Immature natural killer cell (primary cell): ENCODE measurements at regions not wholly inside any gene's neighbourhood (a gene's known extent, or its start where the extent isn't known, plus 50 kb on each side); places are given as distances from the start of the nearest gene placed in this dataset.

Experiments
- DNase-seq, 3 donors: peaks; one replicate each; pipeline ENCODE4 v3.0.0; 2022; ENCODE audit warnings: mixed read lengths in 1 of 3
- H3K27ac Mint-ChIP-seq, 6 donors: one replicate each; pipeline ENCODE4 v1.8.0; 2020; ENCODE audit warnings: mixed read lengths in 6 of 6, mild to moderate bottlenecking in 5 of 6, inconsistent platforms in 4 of 6, moderate library complexity in 3 of 6
- H3K27me3 Mint-ChIP-seq, 3 donors: one replicate each; pipeline ENCODE4 v1.8.0; 2020 to 2021; ENCODE audit warnings: low read depth in 3 of 3, mild to moderate bottlenecking in 3 of 3, mixed read lengths in 3 of 3, moderate library complexity in 3 of 3, inconsistent platforms in 1 of 3
- H3K36me3 Mint-ChIP-seq, 3 donors: one replicate each; pipeline ENCODE4 v1.8.0; 2020; ENCODE audit warnings: mixed read lengths in 3 of 3, inconsistent platforms in 2 of 3, mild to moderate bottlenecking in 2 of 3
- H3K4me1 Mint-ChIP-seq, 2 donors: one replicate each; pipeline ENCODE4 v1.8.0; 2020; ENCODE audit warnings: inconsistent platforms in 2 of 2, mild to moderate bottlenecking in 2 of 2, mixed read lengths in 2 of 2, moderate library complexity in 1 of 2
- H3K4me3 Mint-ChIP-seq, 5 donors: one replicate each; pipeline ENCODE4 v1.8.0; 2020; ENCODE audit warnings: mild to moderate bottlenecking in 5 of 5, mixed read lengths in 5 of 5, inconsistent platforms in 3 of 5, moderate library complexity in 3 of 5
- H3K9me3 Mint-ChIP-seq, 6 donors: one replicate each; pipeline ENCODE4 v1.8.0; 2020; ENCODE audit warnings: mild to moderate bottlenecking in 6 of 6, mixed read lengths in 6 of 6, inconsistent platforms in 4 of 6, moderate library complexity in 3 of 6

- H3K36me3 Mint-ChIP-seq: peaks cover 10 to 30% (median 21%) of the 10 kb centered on the region in 3 donors
- H3K27me3 Mint-ChIP-seq: peaks cover 0 to 5% (median 0%) of the 10 kb centered on the region in 3 donors
- no peak overlapping the region for H3K27ac Mint-ChIP-seq
- no peak overlapping the region for H3K4me3 Mint-ChIP-seq
- DNase-seq: no peak
- peaks cover 15 to 77% (median 51%) of the 10 kb centered on the region in 6 donors for H3K9me3 Mint-ChIP-seq
- no peaks in the 10 kb centered on the region for H3K4me1 Mint-ChIP-seq
These were observed 617.8 kb downstream of the LTN1 start for GRCh38 chr21:28374881-28375280.

DNA sequence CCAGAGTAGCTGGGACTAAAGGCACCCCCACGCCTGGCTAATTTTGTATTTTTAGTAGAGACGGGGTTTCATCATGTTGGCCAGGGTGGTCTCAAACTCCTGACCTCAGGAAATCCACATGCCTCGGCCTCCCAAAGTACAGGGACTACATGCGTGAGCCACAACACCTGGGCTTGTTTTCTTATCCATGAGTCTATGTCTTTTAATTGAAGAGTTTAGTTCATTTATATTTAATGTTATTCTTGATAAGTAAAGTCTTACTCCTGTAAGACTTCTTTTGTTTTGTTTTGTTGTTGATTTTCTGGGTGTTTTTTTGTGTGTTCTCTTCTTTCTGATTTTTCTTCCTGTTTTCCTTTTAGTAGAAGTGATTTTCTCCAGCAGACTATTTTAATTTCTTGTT, 621.0 kb downstream of the LTN1 start:
- Mint-ChIP-seq H3K9me3 (peaks cover 20 to 91% (median 67%) of the 10 kb centered on the region in 6 donors), H3K36me3 (peaks cover 5 to 14% (median 9%) of the 10 kb centered on the region in 3 donors), H3K4me3 (no peak overlapping the region), H3K4me1 (no peaks in the 10 kb centered on the region), H3K27me3 (peaks cover 0 to 2% (median 0%) of the 10 kb centered on the region in 3 donors), H3K27ac (no peak overlapping the region)
- no peak for DNase-seq

DNA sequence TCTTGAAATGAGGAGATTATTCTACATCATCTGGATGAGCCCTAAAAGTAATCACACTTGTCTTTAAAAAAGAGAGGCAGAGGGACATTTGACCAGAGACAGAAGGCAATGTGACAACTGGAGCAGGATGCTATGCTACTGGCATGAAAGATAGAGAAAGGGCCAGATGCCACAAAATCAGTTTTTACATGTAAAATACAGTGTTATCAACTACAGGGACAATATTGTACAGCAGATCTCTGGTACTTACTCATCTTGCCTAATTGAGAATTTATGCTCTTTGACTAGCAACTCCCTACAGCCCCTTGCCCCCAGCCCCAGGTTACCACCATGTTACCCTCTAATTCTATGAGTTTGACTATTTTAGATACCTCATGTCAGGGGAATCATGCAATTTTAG, 633.4 kb downstream of the LTN1 start:
- Mint-ChIP-seq H3K9me3 (no peaks in the 10 kb centered on the region), H3K4me3 (no peak overlapping the region), H3K27me3 (peaks cover 0 to 2% (median 0%) of the 10 kb centered on the region in 3 donors), H3K4me1 (no peaks in the 10 kb centered on the region), H3K27ac (no peak overlapping the region), H3K36me3 (no peaks in the 10 kb centered on the region)
- DNase-seq: no peak

GRCh38 chr21:28358702-28359101, 634.0 kb downstream of the LTN1 start:
- peaks cover 0 to 2% (median 0%) of the 10 kb centered on the region in 3 donors for H3K27me3 Mint-ChIP-seq
- no peaks in the 10 kb centered on the region for H3K9me3 Mint-ChIP-seq
- no peak overlapping the region for H3K27ac Mint-ChIP-seq
- no peak overlapping the region for H3K4me3 Mint-ChIP-seq
- H3K36me3 Mint-ChIP-seq: no peaks in the 10 kb centered on the region
- DNase-seq: no peak
- no peaks in the 10 kb centered on the region for H3K4me1 Mint-ChIP-seq

- H3K27me3 Mint-ChIP-seq: peaks cover 0 to 2% (median 0%) of the 10 kb centered on the region in 3 donors
- no peaks in the 10 kb centered on the region for H3K36me3 Mint-ChIP-seq
- no peak overlapping the region for H3K27ac Mint-ChIP-seq
- H3K4me3 Mint-ChIP-seq: no peak overlapping the region
- H3K9me3 Mint-ChIP-seq: peaks cover 0 to 4% (median 0%) of the 10 kb centered on the region in 6 donors
- no peak for DNase-seq
- H3K4me1 Mint-ChIP-seq: no peaks in the 10 kb centered on the region
These were observed 634.5 kb downstream of the LTN1 start for GRCh38 chr21:28358170-28358569.

GRCh38 chr21:28357743-28358142, 634.9 kb downstream of the LTN1 start:
- Mint-ChIP-seq H3K4me3 (no peak overlapping the region), H3K36me3 (no peaks in the 10 kb centered on the region), H3K27ac (no peak overlapping the region)

GRCh38 chr21:28356422-28356821, 636.3 kb downstream of the LTN1 start:
- DNase-seq: no peak
- H3K36me3 Mint-ChIP-seq: no peaks in the 10 kb centered on the region
- H3K4me3 Mint-ChIP-seq: no peak overlapping the region
- H3K27ac Mint-ChIP-seq: no peak overlapping the region
- peaks cover 0 to 2% (median 0%) of the 10 kb centered on the region in 3 donors for H3K27me3 Mint-ChIP-seq
- peaks cover 0 to 4% (median 2%) of the 10 kb centered on the region in 6 donors for H3K9me3 Mint-ChIP-seq
- no peaks in the 10 kb centered on the region for H3K4me1 Mint-ChIP-seq

More at GRCh38 chr21:28357743-28358142, 634.9 kb downstream of the LTN1 start:
- Mint-ChIP-seq H3K9me3 (peaks cover 0 to 4% (median 0%) of the 10 kb centered on the region in 6 donors), H3K4me1 (no peaks in the 10 kb centered on the region), H3K27me3 (peaks cover 0 to 2% (median 0%) of the 10 kb centered on the region in 3 donors)
- DNase-seq: no peak

GRCh38 chr21:28345934-28346333, 646.7 kb downstream of the LTN1 start:
- Mint-ChIP-seq H3K36me3 (peaks cover 0 to 5% (median 0%) of the 10 kb centered on the region in 3 donors), H3K27ac (no peak overlapping the region), H3K27me3 (peaks cover 0 to 2% (median 0%) of the 10 kb centered on the region in 3 donors), H3K4me1 (no peaks in the 10 kb centered on the region), H3K4me3 (no peak overlapping the region), H3K9me3 (peaks cover 0 to 2% (median 0%) of the 10 kb centered on the region in 6 donors)
- no peak for DNase-seq

DNA sequence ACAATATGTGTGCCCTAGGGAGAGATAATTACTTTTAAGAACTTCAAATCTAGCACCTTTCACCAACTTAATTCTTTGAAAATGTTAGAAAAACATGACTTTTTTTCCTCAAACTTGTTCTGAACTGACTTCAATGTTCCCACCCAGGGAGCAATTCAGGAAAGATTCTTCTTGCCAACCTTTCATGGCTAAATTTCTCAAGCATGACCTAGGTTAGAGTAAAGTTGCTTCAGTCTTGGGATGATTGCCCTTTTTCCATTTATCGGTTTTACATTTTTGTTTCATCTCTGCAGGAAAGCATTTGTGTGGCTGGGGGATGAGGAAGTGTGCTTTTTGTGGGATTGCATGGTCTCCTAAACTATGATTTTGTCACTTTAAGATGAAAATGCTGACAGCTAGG, 647.7 kb downstream of the LTN1 start:
- H3K4me1 Mint-ChIP-seq: no peaks in the 10 kb centered on the region
- no peak for DNase-seq
- H3K36me3 Mint-ChIP-seq: peaks cover 0 to 5% (median 0%) of the 10 kb centered on the region in 3 donors
- peaks cover 0 to 2% (median 0%) of the 10 kb centered on the region in 6 donors for H3K9me3 Mint-ChIP-seq
- H3K4me3 Mint-ChIP-seq: no peak overlapping the region
- H3K27me3 Mint-ChIP-seq: peaks cover 0 to 2% (median 0%) of the 10 kb centered on the region in 3 donors
- no peak overlapping the region for H3K27ac Mint-ChIP-seq

DNA sequence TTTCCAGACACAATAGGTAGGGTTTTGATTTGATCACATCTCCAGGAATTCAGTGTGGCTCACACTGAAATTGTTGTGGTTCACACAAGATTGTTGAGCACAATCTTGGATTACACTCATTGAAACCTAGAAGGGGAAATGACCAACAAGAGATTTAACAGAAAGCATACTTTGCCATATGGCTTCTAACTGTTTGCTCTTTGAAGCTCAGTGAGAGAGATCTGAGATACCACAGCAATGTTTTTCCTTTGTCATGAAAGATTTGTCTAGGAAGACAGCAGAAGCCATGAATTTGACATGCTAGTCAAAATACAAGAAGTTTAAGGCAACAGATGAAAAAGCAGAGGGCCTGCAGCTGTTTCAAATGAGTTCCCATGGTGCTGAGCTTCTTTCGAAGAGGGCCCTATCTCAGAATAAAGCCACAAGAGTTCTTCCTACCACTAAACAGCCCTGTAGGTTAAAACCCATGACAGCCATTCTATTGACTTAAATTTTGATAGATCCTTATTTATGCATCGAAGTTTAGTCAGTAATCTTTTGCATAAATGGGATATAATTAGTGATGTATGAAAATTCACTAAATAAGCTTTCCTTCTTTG, 650.4 kb downstream of the LTN1 start:
- Mint-ChIP-seq H3K4me3 (no peak overlapping the region), H3K36me3 (peaks cover 0 to 5% (median 0%) of the 10 kb centered on the region in 3 donors), H3K4me1 (no peaks in the 10 kb centered on the region), H3K9me3 (peaks cover 0 to 6% (median 0%) of the 10 kb centered on the region in 6 donors), H3K27me3 (no peaks in the 10 kb centered on the region), H3K27ac (no peak overlapping the region)
- no peak for DNase-seq

GRCh38 chr21:28339403-28339802, 653.3 kb downstream of the LTN1 start:
- no peak overlapping the region for H3K27ac Mint-ChIP-seq
- peaks cover 0 to 6% (median 0%) of the 10 kb centered on the region in 6 donors for H3K9me3 Mint-ChIP-seq
- no peak for DNase-seq
- H3K4me3 Mint-ChIP-seq: no peak overlapping the region
- peaks cover 0 to 5% (median 0%) of the 10 kb centered on the region in 3 donors for H3K36me3 Mint-ChIP-seq
- no peaks in the 10 kb centered on the region for H3K27me3 Mint-ChIP-seq
- H3K4me1 Mint-ChIP-seq: no peaks in the 10 kb centered on the region

GRCh38 chr21:28338701-28339305, 653.9 kb downstream of the LTN1 start:
- no peak overlapping the region for H3K4me3 Mint-ChIP-seq

DNA sequence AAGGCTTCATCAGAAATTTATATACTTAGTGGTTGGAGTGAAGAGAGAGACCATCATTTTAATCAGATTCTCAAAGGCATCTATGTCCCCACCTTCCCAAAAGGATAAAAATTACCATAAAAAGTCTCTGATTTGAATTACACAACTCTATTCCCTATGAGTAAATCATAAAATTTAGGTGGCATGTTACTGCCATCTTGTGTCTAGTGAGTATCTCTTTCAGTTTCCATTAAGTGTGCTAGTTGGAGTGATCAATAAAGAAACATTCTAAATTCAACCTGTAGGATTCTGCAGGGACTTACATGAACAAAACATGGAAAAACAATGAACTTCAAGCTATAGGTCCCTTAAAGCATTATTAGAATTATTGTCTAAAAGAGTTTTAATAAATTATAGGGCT, 655.4 kb downstream of the LTN1 start:
- no peak for DNase-seq
- no peaks in the 10 kb centered on the region for H3K4me1 Mint-ChIP-seq
- H3K4me3 Mint-ChIP-seq: no peak overlapping the region
- peaks cover 0 to 7% (median 0%) of the 10 kb centered on the region in 6 donors for H3K9me3 Mint-ChIP-seq
- H3K27ac Mint-ChIP-seq: no peak overlapping the region
- no peaks in the 10 kb centered on the region for H3K27me3 Mint-ChIP-seq
- no peaks in the 10 kb centered on the region for H3K36me3 Mint-ChIP-seq

More at GRCh38 chr21:28338701-28339305, 653.9 kb downstream of the LTN1 start:
- H3K27ac Mint-ChIP-seq: no peak overlapping the region
- no peak for DNase-seq
- H3K27me3 Mint-ChIP-seq: no peaks in the 10 kb centered on the region
- H3K36me3 Mint-ChIP-seq: peaks cover 0 to 5% (median 0%) of the 10 kb centered on the region in 3 donors
- H3K9me3 Mint-ChIP-seq: peaks cover 0 to 6% (median 0%) of the 10 kb centered on the region in 6 donors
- H3K4me1 Mint-ChIP-seq: no peaks in the 10 kb centered on the region

- H3K9me3 Mint-ChIP-seq: peaks cover 0 to 7% (median 0%) of the 10 kb centered on the region in 6 donors
- no peak overlapping the region for H3K27ac Mint-ChIP-seq
- DNase-seq: no peak
- no peaks in the 10 kb centered on the region for H3K27me3 Mint-ChIP-seq
- H3K4me3 Mint-ChIP-seq: no peak overlapping the region
- H3K36me3 Mint-ChIP-seq: no peaks in the 10 kb centered on the region
- H3K4me1 Mint-ChIP-seq: no peaks in the 10 kb centered on the region
These were observed 656.4 kb downstream of the LTN1 start for GRCh38 chr21:28336314-28336713.
